OCI-LY1 (cell line): ENCODE measurements at regions not wholly inside any gene's neighbourhood (a gene's known extent, or its start where the extent isn't known, plus 50 kb on each side); places are given as distances from the start of the nearest gene placed in this dataset.

ENCODE experiments used
- H2AFZ ChIP-seq: fragments of 200-600 bp; sonication (generic), shearing (Covaris generic); 2 replicates; pipeline ENCODE4 v1.6.0; 2014; ENCODE audit warnings: antibody characterized with exemption, mild to moderate bottlenecking, low read length
- H3F3A ChIP-seq: fragments of 200-600 bp; sonication (generic), shearing (Covaris generic); 2 replicates; pipeline ENCODE4 v1.6.0; 2014; ENCODE audit warnings: mild to moderate bottlenecking, antibody characterized with exemption, low read length, moderate library complexity; ENCODE audit not compliant: insufficient read depth
- H3K27ac ChIP-seq: fragments of 200-600 bp; sonication (generic); 2 replicates; pipeline ENCODE4 v1.5.1; 2014; ENCODE audit warnings: low read length, mixed run types, mild to moderate bottlenecking, low read depth; ENCODE audit not compliant: poor library complexity, severe bottlenecking
- H3K27me3 ChIP-seq: fragments of 200-600 bp; sonication (generic); 2 replicates; pipeline ENCODE4 v1.6.0; 2014; ENCODE audit warnings: antibody characterized with exemption, mild to moderate bottlenecking, low read length, moderate library complexity; ENCODE audit not compliant: insufficient read depth
- H3K36me3 ChIP-seq: fragments of 200-600 bp; sonication (generic); 2 replicates; pipeline ENCODE4 v1.6.1; 2014; ENCODE audit warnings: mild to moderate bottlenecking, antibody characterized with exemption, low read length, moderate library complexity, mixed read lengths; ENCODE audit not compliant: insufficient read depth
- H3K4me1 ChIP-seq: fragments of 200-600 bp; sonication (generic); 2 replicates; pipeline ENCODE4 v1.5.1; 2014; ENCODE audit warnings: mild to moderate bottlenecking, low read length, moderate library complexity; ENCODE audit not compliant: insufficient read depth, severe bottlenecking
- H3K4me2 ChIP-seq: fragments of 200-600 bp; sonication (generic), shearing (Covaris generic); 2 replicates; pipeline ENCODE4 v1.6.1; 2014; ENCODE audit warnings: low read length
- H3K4me3 ChIP-seq: fragments of 200-600 bp; sonication (generic); 2 replicates; pipeline ENCODE4 v1.5.1; 2014; ENCODE audit warnings: low read length, low read depth, mild to moderate bottlenecking, mixed read lengths; ENCODE audit not compliant: poor library complexity, severe bottlenecking
- H3K79me2 ChIP-seq: fragments of 200-600 bp; shearing (Covaris generic); 2 replicates; pipeline ENCODE4 v1.6.1; 2016; ENCODE audit warnings: mixed run types, low read length, mixed read lengths; ENCODE audit not compliant: insufficient read depth
- H3K9ac ChIP-seq: fragments of 200-600 bp; sonication (generic), shearing (Covaris generic); 2 replicates; pipeline ENCODE4 v1.6.1; 2014; ENCODE audit warnings: mild to moderate bottlenecking, low read length, mixed read lengths
- H3K9me2 ChIP-seq: fragments of 200-600 bp; sonication (generic), shearing (Covaris generic); 2 replicates; pipeline ENCODE4 v1.6.1; 2014; ENCODE audit warnings: low read depth, mild to moderate bottlenecking, low read length, mixed read lengths
- H3K9me3 ChIP-seq: fragments of 200-600 bp; shearing (Covaris generic); 2 replicates; pipeline ENCODE4 v1.6.1; 2014; ENCODE audit warnings: low read length, mixed read lengths
- H4K20me1 ChIP-seq: fragments of 200-600 bp; sonication (generic), shearing (Covaris generic); 2 replicates; pipeline ENCODE4 v1.6.0; 2016; ENCODE audit warnings: mild to moderate bottlenecking, low read length; ENCODE audit not compliant: insufficient read depth
- CTCF ChIP-seq: fragments of 200-600 bp; sonication (generic), shearing (Covaris generic); IDR thresholded peaks from 2 replicates; pipeline ENCODE4 v1.5.1; 2017; ENCODE audit warnings: mild to moderate bottlenecking, antibody characterized with exemption, low read length, moderate library complexity, mixed read lengths
- EZH2 ChIP-seq: fragments of 200-600 bp; sonication (generic), shearing (Covaris generic); IDR thresholded peaks from 2 replicates; pipeline ENCODE4 v1.8.0; 2017; ENCODE audit warnings: borderline replicate concordance, mixed run types, mild to moderate bottlenecking, antibody characterized with exemption, low read length, moderate library complexity, mixed read lengths

GRCh38 chr18:2148823-2149222 lies 422.5 kb downstream of the METTL4 start:
- Histone ChIP-seq H3K79me2 (no peaks in the 10 kb centered on the region), H3K36me3 (no peaks in the 10 kb centered on the region), H3K4me3 (no peak overlapping the region), H3K4me2 (no peak overlapping the region), H3K4me1 (no peaks in the 10 kb centered on the region), H3K27ac (no peak overlapping the region), H2AFZ (no peak overlapping the region), H3K9me2 (no peaks in the 10 kb centered on the region), H4K20me1 (no peaks in the 10 kb centered on the region), H3K9me3 (no peaks in the 10 kb centered on the region), H3K27me3 (no peaks in the 10 kb centered on the region), H3F3A (no peaks in the 10 kb centered on the region), H3K9ac (no peak overlapping the region)
- TF ChIP-seq CTCF: no peak
- TF ChIP-seq EZH2: no peak

GRCh38 chr18:2150566-2150965 lies 420.7 kb downstream of the METTL4 start:
- no peak overlapping the region for H3K4me2 ChIP-seq
- H3K4me1 ChIP-seq: no peaks in the 10 kb centered on the region
- TF ChIP-seq CTCF (no peak), EZH2 (no peak)
- no peaks in the 10 kb centered on the region for H3K9me2 ChIP-seq
- no peaks in the 10 kb centered on the region for H3K9me3 ChIP-seq
- H3K4me3 ChIP-seq: no peak overlapping the region
- H3K79me2 ChIP-seq: no peaks in the 10 kb centered on the region
- no peak overlapping the region for H3K27ac ChIP-seq
- no peaks in the 10 kb centered on the region for H3F3A ChIP-seq
- H3K9ac ChIP-seq: no peak overlapping the region
- H3K27me3 ChIP-seq: no peaks in the 10 kb centered on the region
- no peaks in the 10 kb centered on the region for H3K36me3 ChIP-seq
- H2AFZ ChIP-seq: no peak overlapping the region
- H4K20me1 ChIP-seq: no peaks in the 10 kb centered on the region

- Histone ChIP-seq H3K9me3 (no peaks in the 10 kb centered on the region), H4K20me1 (no peaks in the 10 kb centered on the region), H3K9me2 (no peaks in the 10 kb centered on the region), H3F3A (no peaks in the 10 kb centered on the region), H3K79me2 (no peaks in the 10 kb centered on the region), H3K9ac (no peak overlapping the region), H3K27me3 (no peaks in the 10 kb centered on the region), H2AFZ (no peak overlapping the region), H3K27ac (no peak overlapping the region), H3K4me1 (no peaks in the 10 kb centered on the region), H3K4me3 (no peak overlapping the region), H3K4me2 (no peak overlapping the region), H3K36me3 (no peaks in the 10 kb centered on the region)
- TF ChIP-seq EZH2 (no peak), CTCF (no peak)
Measured at GRCh38 chr18:2154278-2154677, 417.0 kb downstream of the METTL4 start.
